A673 (cell line): ENCODE measurements at regions not wholly inside any gene's neighbourhood (a gene's known extent, or its start where the extent isn't known, plus 50 kb on each side); places are given as distances from the start of the nearest gene placed in this dataset.

ENCODE experiments used
- CTCF ChIP-seq: fragments of 300-800, 200-600 bp; sonication (generic); conservative IDR thresholded peaks from 2 replicates; pipeline ENCODE4 v1.5.1; 2017; ENCODE audit warnings: low read depth, mild to moderate bottlenecking, antibody characterized with exemption, low read length, moderate library complexity, mixed read lengths
- EZH2 ChIP-seq: fragments of 200-600 bp; sonication (generic); IDR thresholded peaks from 2 replicates; pipeline ENCODE4 v1.6.1; 2017; ENCODE audit warnings: borderline replicate concordance, low read depth, mild to moderate bottlenecking, mixed read lengths, antibody characterized with exemption, low read length; ENCODE audit not compliant: poor library complexity, severe bottlenecking

GRCh38 chr9:36770025-36770424 is 197.3 kb downstream of the MELK start:
- TF ChIP-seq CTCF, result no peak
- no peak for TF ChIP-seq EZH2
